GM18909 (cell line): ENCODE measurements at regions not wholly inside any gene's neighbourhood (a gene's known extent, or its start where the extent isn't known, plus 50 kb on each side); places are given as distances from the start of the nearest gene placed in this dataset.
"Not testable (repeated sequence)": the region's sequence is repeated elsewhere in the genome, so short reads cannot be mapped to it uniquely, and the experiment has no call there.

Experiments
- ATAC-seq: cut with Tn5 transposase; IDR thresholded peaks from one replicate; pipeline ENCODE4 v1.9.1; 2021; ENCODE audit warnings: mild to moderate bottlenecking; ENCODE audit not compliant: unreplicated experiment, poor library complexity

- ATAC-seq = no peak
Measured at GRCh38 chr21:21971384-21971783, 973.2 kb downstream of the NCAM2 start.

- ATAC-seq = no peak
Measured at GRCh38 chr21:21973806-21974205, 975.6 kb downstream of the NCAM2 start.

- no peak for ATAC-seq
Measured at GRCh38 chr21:21996891-21997290, 998.7 kb downstream of the NCAM2 start.

GRCh38 chr21:21997390-21998333 is 999.5 kb downstream of the NCAM2 start:
- ATAC-seq = no peak

GRCh38 chr21:22019766-22020165 is 1021.6 kb downstream of the NCAM2 start:
- no peak for ATAC-seq

- ATAC-seq = no peak
Measured at GRCh38 chr21:22020221-22020620, 1022.0 kb downstream of the NCAM2 start.

GRCh38 chr21:22023896-22024295 is 1025.7 kb downstream of the NCAM2 start:
- not testable (repeated sequence) for ATAC-seq

- no peak for ATAC-seq
Measured at GRCh38 chr21:22044431-22044830, 1046.2 kb downstream of the NCAM2 start.

GRCh38 chr21:22046576-22046975 is 1048.4 kb downstream of the NCAM2 start:
- ATAC-seq = no peak

GRCh38 chr21:22056904-22057303 is 1058.7 kb downstream of the NCAM2 start:
- no peak for ATAC-seq

GRCh38 chr21:22062472-22063139 is 1064.4 kb downstream of the NCAM2 start:
- no peak for ATAC-seq

GRCh38 chr21:22063140-22063539 is 1064.9 kb downstream of the NCAM2 start:
- ATAC-seq = no peak

- no peak for ATAC-seq
Measured at GRCh38 chr21:22076471-22076870, 1078.3 kb downstream of the NCAM2 start.

- ATAC-seq = no peak
Measured at GRCh38 chr21:22083899-22084298, 1085.7 kb downstream of the NCAM2 start.

- no peak for ATAC-seq
Measured at GRCh38 chr21:22096314-22096713, 1098.1 kb downstream of the NCAM2 start.

- ATAC-seq = no peak
Measured at GRCh38 chr21:22106720-22107410, 1108.7 kb downstream of the NCAM2 start.

- no peak for ATAC-seq
Measured at GRCh38 chr21:22115746-22116145, 1117.5 kb downstream of the NCAM2 start.

- ATAC-seq = no peak
Measured at GRCh38 chr21:22120616-22121266, 1122.5 kb downstream of the NCAM2 start.

- no peak for ATAC-seq
Measured at GRCh38 chr21:22125581-22125980, 1127.4 kb downstream of the NCAM2 start.

GRCh38 chr21:22128671-22129070 is 1130.5 kb downstream of the NCAM2 start:
- no peak for ATAC-seq
